GM10266 (cell line): ENCODE measurements at regions not wholly inside any gene's neighbourhood (a gene's known extent, or its start where the extent isn't known, plus 50 kb on each side); places are given as distances from the start of the nearest gene placed in this dataset.

ENCODE experiments used
- DNase-seq: peaks from one replicate; pipeline ENCODE4 v3.0.0; 2012; ENCODE audit errors: extremely low spot score
- CTCF ChIP-seq: IDR thresholded peaks from 2 replicates; pipeline ENCODE4 v1.5.1; 2012; ENCODE audit warnings: mild to moderate bottlenecking, low read depth; ENCODE audit not compliant: control insufficient read depth, insufficient read depth; ENCODE audit errors: missing control alignments

- no peak for DNase-seq
- no peak for TF ChIP-seq CTCF
Measured at GRCh38 chr22:22978637-22979036, 91.0 kb downstream of the IGLL5 start.

GRCh38 chr22:22979121-22979724, 91.1 kb upstream of the GNAZ start:
- no peak for DNase-seq
- TF ChIP-seq CTCF, result no peak

- no peak for DNase-seq
- no peak for TF ChIP-seq CTCF
Measured at GRCh38 chr22:22979954-22980353, 90.4 kb upstream of the GNAZ start.

- no peak for DNase-seq
- no peak for TF ChIP-seq CTCF
Measured at GRCh38 chr22:22981670-22982571, 88.4 kb upstream of the GNAZ start.

GRCh38 chr22:22982616-22983015, 87.7 kb upstream of the GNAZ start:
- no peak for TF ChIP-seq CTCF
- DNase-seq, result no peak

- no peak for DNase-seq
- no peak for TF ChIP-seq CTCF
Measured at GRCh38 chr22:22983123-22983522, 87.2 kb upstream of the GNAZ start.

- no peak for TF ChIP-seq CTCF
- DNase-seq, result no peak
Measured at GRCh38 chr22:22983816-22984215, 86.5 kb upstream of the GNAZ start.
